ENCODE measurements at regions not wholly inside any gene's neighbourhood (a gene's known extent, or its start where the extent isn't known, plus 50 kb on each side); places are given as distances from the start of the nearest gene placed in this dataset.

DNA sequence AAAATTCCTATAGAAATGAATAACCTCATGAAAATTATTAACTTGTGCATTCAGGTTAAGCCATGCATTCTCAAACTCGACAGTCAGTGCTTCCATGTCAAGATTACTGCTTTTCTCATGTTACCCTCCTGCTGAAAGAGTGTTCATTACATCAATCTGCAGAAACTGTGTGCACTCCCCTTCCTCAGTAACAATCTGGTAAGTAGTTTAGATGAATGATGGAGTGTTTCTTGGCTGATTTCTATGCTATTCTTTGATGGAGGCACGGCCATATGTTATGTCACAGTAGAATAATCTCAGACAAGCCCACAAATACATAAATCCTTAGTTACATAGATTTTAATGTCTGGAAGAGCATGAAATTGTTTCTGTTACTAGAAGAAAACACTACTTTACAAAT, 193.3 kb upstream of the FAM47A start:
- no peak for ATAC-seq
- CTCF ChIA-PET (ENCODE audit: low intra/inter-chr PET ratio): no interaction called here
- H3K27ac ChIP-seq (ENCODE audit: extremely low read depth, low read depth, low read length): no peak overlapping the region

More for the DNA sequence above, 193.3 kb upstream of the FAM47A start:
- Histone ChIP-seq H3K4me3 (no peak overlapping the region), H3K9me3 (replicated peaks; ENCODE audit: control insufficient read depth, insufficient read depth, low read depth, low read length) (no peaks in the 10 kb centered on the region), H3K4me2 (ENCODE audit: insufficient read depth, low read length) (no peak overlapping the region), H4K20me1 (replicated peaks; ENCODE audit: control insufficient read depth, insufficient read depth, low read length) (no peaks in the 10 kb centered on the region), H3K36me3 (ENCODE audit: control insufficient read depth, insufficient read depth, low read length) (no peaks in the 10 kb centered on the region), H2AFZ (ENCODE audit: low read depth, low read length) (no peak overlapping the region), H3K9ac (ENCODE audit: insufficient read depth in 1 of 2, low read depth in 2 of 2, low read length in 2 of 2) (no peak overlapping the region), H3K79me2 (ENCODE audit: control insufficient read depth, insufficient read depth, low read length) (no peaks in the 10 kb centered on the region), H3K4me1 (replicated peaks in 1 of 2; ENCODE audit: control insufficient read depth in 2 of 2, insufficient read depth in 2 of 2, low read length in 2 of 2) (no peaks in the 10 kb centered on the region), H3K9me1 (ENCODE audit: control insufficient read depth, insufficient read depth, low read length) (no peaks in the 10 kb centered on the region), H3K27me3 (ENCODE audit: control insufficient read depth in 2 of 2, insufficient read depth in 2 of 2, low read length in 2 of 2) (no peaks in the 10 kb centered on the region)
- FAIRE-seq (no peak), DNase-seq (ENCODE audit: extremely low read depth in 1 of 4, low spot score in 3 of 4) (no peak)
- 0% methylated on average over 2 of the region's 2 CpGs for WGBS (ENCODE audit: insufficient coverage, low coverage, missing lambda C conversion rate)
- no TSS peak for BruUV-seq (replicated peaks)
- POLR2A ChIA-PET: no interaction called here
- TF ChIP-seq ASH1L (IDR thresholded peaks at IDR 0.05; ENCODE audit: borderline replicate concordance, low read depth, partially characterized antibody): no peak
- TF ChIP-seq, protein P1, sequence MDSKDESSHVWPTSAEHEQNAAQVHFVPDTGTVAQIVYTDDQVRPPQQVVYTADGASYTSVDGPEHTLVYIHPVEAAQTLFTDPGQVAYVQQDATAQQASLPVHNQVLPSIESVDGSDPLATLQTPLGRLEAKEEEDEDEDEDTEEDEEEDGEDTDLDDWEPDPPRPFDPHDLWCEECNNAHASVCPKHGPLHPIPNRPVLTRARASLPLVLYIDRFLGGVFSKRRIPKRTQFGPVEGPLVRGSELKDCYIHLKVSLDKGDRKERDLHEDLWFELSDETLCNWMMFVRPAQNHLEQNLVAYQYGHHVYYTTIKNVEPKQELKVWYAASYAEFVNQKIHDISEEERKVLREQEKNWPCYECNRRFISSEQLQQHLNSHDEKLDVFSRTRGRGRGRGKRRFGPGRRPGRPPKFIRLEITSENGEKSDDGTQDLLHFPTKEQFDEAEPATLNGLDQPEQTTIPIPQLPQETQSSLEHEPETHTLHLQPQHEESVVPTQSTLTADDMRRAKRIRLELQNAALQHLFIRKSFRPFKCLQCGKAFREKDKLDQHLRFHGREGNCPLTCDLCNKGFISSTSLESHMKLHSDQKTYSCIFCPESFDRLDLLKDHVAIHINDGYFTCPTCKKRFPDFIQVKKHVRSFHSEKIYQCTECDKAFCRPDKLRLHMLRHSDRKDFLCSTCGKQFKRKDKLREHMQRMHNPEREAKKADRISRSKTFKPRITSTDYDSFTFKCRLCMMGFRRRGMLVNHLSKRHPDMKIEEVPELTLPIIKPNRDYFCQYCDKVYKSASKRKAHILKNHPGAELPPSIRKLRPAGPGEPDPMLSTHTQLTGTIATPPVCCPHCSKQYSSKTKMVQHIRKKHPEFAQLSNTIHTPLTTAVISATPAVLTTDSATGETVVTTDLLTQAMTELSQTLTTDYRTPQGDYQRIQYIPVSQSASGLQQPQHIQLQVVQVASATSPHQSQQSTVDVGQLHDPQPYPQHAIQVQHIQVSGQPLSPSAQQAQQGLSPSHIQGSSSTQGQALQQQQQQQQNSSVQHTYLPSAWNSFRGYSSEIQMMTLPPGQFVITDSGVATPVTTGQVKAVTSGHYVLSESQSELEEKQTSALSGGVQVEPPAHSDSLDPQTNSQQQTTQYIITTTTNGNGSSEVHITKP (IDR thresholded peaks at IDR 0.05; ENCODE audit: partially characterized antibody): no peak
- no peak for TF ChIP-seq CREB1 (IDR thresholded peaks at IDR 0.05)
- no peak for TF ChIP-seq CREB1 (CRISPR knock-in tag; IDR thresholded peaks at IDR 0.05)
- no peak for TF ChIP-seq HMG20A (CRISPR knock-in tag; conservative IDR thresholded peaks at IDR 0.05)
- TF ChIP-seq TSHZ1 (CRISPR knock-in tag; IDR thresholded peaks at IDR 0.05): no peak
- no peak for TF ChIP-seq EGR1 (conservative IDR thresholded peaks at IDR 0.05)
- TF ChIP-seq, protein P2, sequence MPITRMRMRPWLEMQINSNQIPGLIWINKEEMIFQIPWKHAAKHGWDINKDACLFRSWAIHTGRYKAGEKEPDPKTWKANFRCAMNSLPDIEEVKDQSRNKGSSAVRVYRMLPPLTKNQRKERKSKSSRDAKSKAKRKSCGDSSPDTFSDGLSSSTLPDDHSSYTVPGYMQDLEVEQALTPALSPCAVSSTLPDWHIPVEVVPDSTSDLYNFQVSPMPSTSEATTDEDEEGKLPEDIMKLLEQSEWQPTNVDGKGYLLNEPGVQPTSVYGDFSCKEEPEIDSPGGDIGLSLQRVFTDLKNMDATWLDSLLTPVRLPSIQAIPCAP (CRISPR knock-in tag; IDR thresholded peaks at IDR 0.05; ENCODE audit: borderline replicate concordance): no peak
- intact Hi-C loops (cut with micrococcal nuclease): no loop called here
- in situ Hi-C loops (cut with MboI): no loop called here

Measured in K562 (cell line).